DOHH2 (cell line): ENCODE measurements at regions not wholly inside any gene's neighbourhood (a gene's known extent, or its start where the extent isn't known, plus 50 kb on each side); places are given as distances from the start of the nearest gene placed in this dataset.

Experiments used
- H3F3A ChIP-seq: fragments of 200-600 bp; sonication (generic), shearing (Covaris generic); 2 replicates; pipeline ENCODE4 v1.6.0; 2016; ENCODE audit warnings: antibody characterized with exemption, mild to moderate bottlenecking; ENCODE audit not compliant: control insufficient read depth, insufficient read depth
- H3K27ac ChIP-seq: fragments of 200-600 bp; sonication (generic); 2 replicates; pipeline ENCODE4 v1.5.1; 2014; ENCODE audit warnings: low read depth, mild to moderate bottlenecking, low read length, moderate library complexity
- H3K27me3 ChIP-seq: fragments of 200-600 bp; sonication (generic); 2 replicates; pipeline ENCODE4 v1.6.1; 2014; ENCODE audit warnings: mild to moderate bottlenecking, low read length, mixed read lengths; ENCODE audit not compliant: control insufficient read depth
- H3K36me3 ChIP-seq: fragments of 200-600 bp; sonication (generic); 2 replicates; pipeline ENCODE4 v1.6.1; 2014; ENCODE audit warnings: mild to moderate bottlenecking, low read length, moderate library complexity, mixed read lengths; ENCODE audit not compliant: control insufficient read depth
- H3K4me1 ChIP-seq: fragments of 200-600 bp; sonication (generic); 2 replicates; pipeline ENCODE4 v1.6.1; 2014; ENCODE audit warnings: mild to moderate bottlenecking, low read length, mixed read lengths; ENCODE audit not compliant: control insufficient read depth
- H3K4me2 ChIP-seq: fragments of 200-600 bp; sonication (generic); 2 replicates; pipeline ENCODE4 v1.6.0; 2014; ENCODE audit warnings: mild to moderate bottlenecking, low read length, moderate library complexity
- H3K4me3 ChIP-seq: fragments of 200-600 bp; sonication (generic); 2 replicates; pipeline ENCODE4 v1.5.1; 2014; ENCODE audit warnings: mild to moderate bottlenecking, low read length, mixed read lengths
- H3K79me2 ChIP-seq: fragments of 200-600 bp; sonication (generic); 2 replicates; pipeline ENCODE4 v1.6.1; 2014; ENCODE audit warnings: mild to moderate bottlenecking, low read length, mixed read lengths; ENCODE audit not compliant: control insufficient read depth
- H3K9me2 ChIP-seq: fragments of 200-600 bp; sonication (generic); replicated peaks from 2 replicates; pipeline ENCODE4 v1.6.1; 2014; ENCODE audit warnings: mild to moderate bottlenecking, low read length, mixed read lengths; ENCODE audit not compliant: control insufficient read depth
- H3K9me3 ChIP-seq: fragments of 200-600 bp; sonication (generic); 2 replicates; pipeline ENCODE4 v1.6.1; 2014; ENCODE audit warnings: antibody characterized with exemption, low read length, mixed read lengths; ENCODE audit not compliant: control insufficient read depth, insufficient read depth
- H4K20me1 ChIP-seq: fragments of 200-600 bp; sonication (generic); 2 replicates; pipeline ENCODE4 v1.6.0; 2014; ENCODE audit warnings: low read depth, mild to moderate bottlenecking, antibody characterized with exemption, low read length, moderate library complexity; ENCODE audit not compliant: control insufficient read depth, insufficient read depth
- CTCF ChIP-seq: fragments of 200-600 bp; sonication (generic); IDR thresholded peaks from one replicate; pipeline ENCODE4 v1.5.1; 2014; ENCODE audit warnings: antibody characterized with exemption, mild to moderate bottlenecking, low read depth, low read length; ENCODE audit not compliant: poor library complexity, severe bottlenecking
- EZH2phosphoT487 ChIP-seq: fragments of 200-600 bp; sonication (generic); IDR thresholded peaks from 2 replicates; pipeline ENCODE4 v1.6.1; 2017; ENCODE audit warnings: borderline replicate concordance, mild to moderate bottlenecking, antibody characterized with exemption, low read length, moderate library complexity, mixed read lengths

DNA sequence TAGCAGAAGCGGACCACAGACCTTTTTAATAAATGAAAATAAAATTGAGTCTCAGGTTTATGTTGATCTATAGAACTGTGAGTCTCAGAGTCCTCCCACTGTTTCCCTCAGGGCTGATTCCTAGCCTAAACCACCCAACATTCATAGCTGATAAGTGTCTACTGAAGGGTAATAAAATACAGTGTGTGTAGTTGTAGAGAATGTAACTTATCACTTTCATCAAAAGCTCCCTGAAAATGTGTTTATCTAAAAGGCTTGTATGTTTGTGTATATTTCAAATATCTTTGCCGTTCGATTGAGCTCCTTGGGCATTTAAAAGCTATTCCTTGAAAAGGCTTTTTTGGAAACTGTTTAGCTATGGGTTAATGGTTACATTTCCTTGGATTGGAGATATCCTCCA lies 740.3 kb upstream of the SOX9 start:
- H4K20me1 ChIP-seq: no peaks in the 10 kb centered on the region
- no peaks in the 10 kb centered on the region for H3F3A ChIP-seq
- no peaks in the 10 kb centered on the region for H3K9me2 ChIP-seq
- H3K79me2 ChIP-seq: no peaks in the 10 kb centered on the region
- no peak overlapping the region for H3K27ac ChIP-seq
- TF ChIP-seq EZH2phosphoT487: no peak
- no peak for TF ChIP-seq CTCF
- H3K9me3 ChIP-seq: no peaks in the 10 kb centered on the region
- no peak overlapping the region for H3K4me2 ChIP-seq
- H3K4me1 ChIP-seq: no peaks in the 10 kb centered on the region
- H3K36me3 ChIP-seq: no peaks in the 10 kb centered on the region
- H3K27me3 ChIP-seq: no peaks in the 10 kb centered on the region
- no peak overlapping the region for H3K4me3 ChIP-seq

DNA sequence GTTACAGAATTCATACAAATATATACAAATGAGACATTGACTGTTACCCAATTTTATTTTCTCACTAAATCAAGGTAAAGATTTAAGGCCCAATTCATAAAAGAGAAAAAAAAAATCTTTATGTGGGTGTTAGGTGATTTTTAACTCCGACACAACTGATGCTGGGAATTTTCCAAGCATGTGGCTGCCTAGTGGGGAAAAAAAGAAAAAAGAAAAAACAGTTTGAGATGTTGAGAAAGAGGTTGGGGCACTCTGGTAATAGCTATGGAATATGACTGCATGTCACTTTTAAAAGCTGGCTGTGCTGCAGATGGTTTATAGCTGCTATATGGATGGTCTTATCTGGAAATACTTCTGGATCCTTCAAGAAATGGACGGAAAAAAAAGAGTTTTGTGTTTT lies 739.9 kb upstream of the SOX9 start:
- Histone ChIP-seq H3K9me3 (no peaks in the 10 kb centered on the region), H4K20me1 (no peaks in the 10 kb centered on the region), H3K27me3 (no peaks in the 10 kb centered on the region), H3K4me1 (no peaks in the 10 kb centered on the region), H3K27ac (no peak overlapping the region), H3K4me2 (no peak overlapping the region), H3K79me2 (no peaks in the 10 kb centered on the region), H3K4me3 (no peak overlapping the region), H3F3A (no peaks in the 10 kb centered on the region), H3K36me3 (no peaks in the 10 kb centered on the region), H3K9me2 (no peaks in the 10 kb centered on the region)
- TF ChIP-seq EZH2phosphoT487 (no peak), CTCF (no peak)

DNA sequence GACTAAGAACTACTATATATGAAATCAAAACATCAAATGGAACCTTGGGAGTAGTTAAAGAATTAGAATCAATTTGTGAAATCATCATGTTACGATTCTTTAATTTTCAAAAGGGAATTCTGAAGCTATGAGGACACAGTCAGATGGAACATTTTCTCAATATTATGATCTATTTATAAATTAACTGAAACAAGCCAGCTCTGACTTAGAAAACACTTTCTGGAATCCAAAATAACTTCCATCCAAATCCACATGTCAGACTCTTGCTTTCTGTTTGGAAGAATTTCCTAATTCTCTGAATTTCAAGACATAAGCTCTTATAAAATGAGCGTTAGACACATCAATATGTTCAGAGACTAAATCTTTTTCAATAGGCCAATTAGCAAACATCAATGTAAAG lies 737.7 kb upstream of the SOX9 start:
- Histone ChIP-seq H3K4me1 (no peaks in the 10 kb centered on the region), H3K27ac (no peak overlapping the region), H3K36me3 (no peaks in the 10 kb centered on the region), H3K9me2 (no peaks in the 10 kb centered on the region), H3K27me3 (no peaks in the 10 kb centered on the region), H3K4me3 (no peak overlapping the region), H3K4me2 (no peak overlapping the region), H3K9me3 (no peaks in the 10 kb centered on the region), H4K20me1 (no peaks in the 10 kb centered on the region), H3K79me2 (no peaks in the 10 kb centered on the region), H3F3A (no peaks in the 10 kb centered on the region)
- no peak for TF ChIP-seq CTCF
- no peak for TF ChIP-seq EZH2phosphoT487

DNA sequence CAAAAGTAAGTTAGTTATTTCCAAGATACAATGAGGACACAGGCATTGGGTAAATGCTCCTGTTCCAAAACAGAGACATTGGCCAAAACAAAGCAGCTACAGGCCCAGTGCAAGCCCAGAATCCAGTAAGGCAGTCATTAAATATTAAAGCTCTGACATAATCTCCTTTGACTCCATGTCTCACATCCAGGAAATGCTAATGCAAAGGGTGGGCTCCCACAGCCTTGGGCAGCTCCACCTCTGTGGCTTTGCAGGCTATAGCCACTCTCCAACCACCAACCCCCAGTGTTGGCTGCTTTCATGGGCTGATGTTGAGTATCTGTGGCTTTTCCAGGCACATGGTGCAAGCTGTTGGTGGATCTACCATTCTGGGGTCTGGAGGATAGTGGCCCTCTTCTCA lies 733.4 kb upstream of the SOX9 start:
- TF ChIP-seq EZH2phosphoT487: no peak
- no peak for TF ChIP-seq CTCF
- H3K4me1 ChIP-seq: no peaks in the 10 kb centered on the region
- H3K9me2 ChIP-seq: no peaks in the 10 kb centered on the region
- no peak overlapping the region for H3K4me3 ChIP-seq
- no peaks in the 10 kb centered on the region for H3K9me3 ChIP-seq
- H3K27ac ChIP-seq: no peak overlapping the region
- H3K79me2 ChIP-seq: no peaks in the 10 kb centered on the region
- H3K27me3 ChIP-seq: no peaks in the 10 kb centered on the region
- no peaks in the 10 kb centered on the region for H4K20me1 ChIP-seq
- no peaks in the 10 kb centered on the region for H3F3A ChIP-seq
- H3K4me2 ChIP-seq: no peak overlapping the region
- no peaks in the 10 kb centered on the region for H3K36me3 ChIP-seq
